ENCODE measurements at regions not wholly inside any gene's neighbourhood (a gene's known extent, or its start where the extent isn't known, plus 50 kb on each side); places are given as distances from the start of the nearest gene placed in this dataset.

DNA sequence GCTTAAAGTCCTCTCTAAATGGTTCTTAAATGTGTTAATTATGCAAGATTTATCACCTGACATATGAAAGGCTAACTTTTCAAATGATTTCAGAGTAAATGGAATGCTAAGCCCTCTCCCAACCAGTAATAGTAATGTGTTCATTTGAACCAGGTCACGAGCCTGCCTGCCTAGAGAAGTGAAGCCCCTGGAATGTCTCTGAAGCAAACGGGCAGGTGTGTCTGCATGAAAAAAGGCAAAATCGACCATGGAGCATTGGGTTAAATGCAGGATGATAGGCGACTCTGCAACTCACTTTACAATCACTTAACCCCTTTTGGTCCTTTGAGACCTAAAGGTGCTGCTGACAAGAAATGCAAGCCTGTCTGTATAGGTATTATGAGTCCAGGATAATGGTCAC, 798.4 kb upstream of the ACVR2A start:
- TF ChIP-seq, protein P1, sequence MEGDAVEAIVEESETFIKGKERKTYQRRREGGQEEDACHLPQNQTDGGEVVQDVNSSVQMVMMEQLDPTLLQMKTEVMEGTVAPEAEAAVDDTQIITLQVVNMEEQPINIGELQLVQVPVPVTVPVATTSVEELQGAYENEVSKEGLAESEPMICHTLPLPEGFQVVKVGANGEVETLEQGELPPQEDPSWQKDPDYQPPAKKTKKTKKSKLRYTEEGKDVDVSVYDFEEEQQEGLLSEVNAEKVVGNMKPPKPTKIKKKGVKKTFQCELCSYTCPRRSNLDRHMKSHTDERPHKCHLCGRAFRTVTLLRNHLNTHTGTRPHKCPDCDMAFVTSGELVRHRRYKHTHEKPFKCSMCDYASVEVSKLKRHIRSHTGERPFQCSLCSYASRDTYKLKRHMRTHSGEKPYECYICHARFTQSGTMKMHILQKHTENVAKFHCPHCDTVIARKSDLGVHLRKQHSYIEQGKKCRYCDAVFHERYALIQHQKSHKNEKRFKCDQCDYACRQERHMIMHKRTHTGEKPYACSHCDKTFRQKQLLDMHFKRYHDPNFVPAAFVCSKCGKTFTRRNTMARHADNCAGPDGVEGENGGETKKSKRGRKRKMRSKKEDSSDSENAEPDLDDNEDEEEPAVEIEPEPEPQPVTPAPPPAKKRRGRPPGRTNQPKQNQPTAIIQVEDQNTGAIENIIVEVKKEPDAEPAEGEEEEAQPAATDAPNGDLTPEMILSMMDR (conservative IDR thresholded peaks at IDR 0.05; ENCODE audit: low read depth, low read length): no peak
- TF ChIP-seq EZH2 (IDR thresholded peaks at IDR 0.05; ENCODE audit: borderline replicate concordance, low read depth, low read length, poor library complexity, severe bottlenecking): no peak
